Gastrocnemius medialis (tissue), 4 donors: ENCODE measurements at regions not wholly inside any gene's neighbourhood (a gene's known extent, or its start where the extent isn't known, plus 50 kb on each side); places are given as distances from the start of the nearest gene placed in this dataset.

Experiments used
- CTCF ChIP-seq, 5 experiments: fragments of 450-650 bp in 3 of 5; fragments of 200-600 bp in 2 of 5; sonication (generic) in 2 of 5; IDR thresholded peaks in 4 of 5; conservative IDR thresholded peaks in 1 of 5; 1 replicate in 4 of 5; 2 replicates in 1 of 5; pipeline ENCODE4 v1.5.1; 2016 to 2019; ENCODE audit warnings: antibody characterized with exemption in 5 of 5, mild to moderate bottlenecking in 3 of 5, moderate library complexity in 3 of 5
- POLR2A ChIP-seq, 2 donors: fragments of 450-650 bp; IDR thresholded peaks; one replicate each; pipeline ENCODE4 v1.6.1; 2017; ENCODE audit warnings: antibody characterized with exemption in 2 of 2, mild to moderate bottlenecking in 2 of 2, moderate library complexity in 2 of 2

GRCh38 chr10:131402771-131403650 lies 91.5 kb upstream of the TCERG1L start:
- TF ChIP-seq CTCF (IDR thresholded peaks at IDR 0.05 in 4 of 5, conservative IDR thresholded peaks at IDR 0.05 in 1 of 5): no peak
- no peak for TF ChIP-seq POLR2A (IDR thresholded peaks at IDR 0.05)
